Activated CD4-positive, alpha-beta memory T cell treated with anti-CD3 and anti-CD28 coated beads, Interleukin-2, amount 10 ng/mL, durations not matched to agents 7 days and 5 days (primary cell): ENCODE measurements at regions not wholly inside any gene's neighbourhood (a gene's known extent, or its start where the extent isn't known, plus 50 kb on each side); places are given as distances from the start of the nearest gene placed in this dataset.

Experiments used
- CTCF ChIA-PET: fragments of 350-600 bp; sonication (Branson Sonifier 250); formaldehyde crosslinking; loops from one replicate; lab custom pipeline; 2021; ENCODE audit warnings: antibody characterized with exemption, inconsistent platforms; lab: Charles Lee
- POLR2A ChIA-PET: fragments of 350-600 bp; sonication (Branson Sonifier 250); formaldehyde crosslinking; loops from one replicate; lab custom pipeline; 2021; ENCODE audit warnings: antibody characterized with exemption; lab: Charles Lee
- DNase-seq: peaks from one replicate; pipeline ENCODE4 v3.0.0-alpha.2; 2020
- H3K27ac Mint-ChIP-seq: one replicate; pipeline ENCODE4 v1.8.0; 2021; ENCODE audit warnings: mild to moderate bottlenecking, mixed read lengths
- H3K27me3 Mint-ChIP-seq: one replicate; pipeline ENCODE4 v1.8.0; 2021; ENCODE audit warnings: mixed read lengths
- H3K36me3 Mint-ChIP-seq: one replicate; pipeline ENCODE4 v1.8.0; 2021; ENCODE audit warnings: low read depth, mixed read lengths
- H3K4me1 Mint-ChIP-seq: one replicate; pipeline ENCODE4 v1.8.0; 2021; ENCODE audit warnings: mixed read lengths
- H3K4me3 Mint-ChIP-seq: one replicate; pipeline ENCODE4 v1.8.0; 2021; ENCODE audit warnings: mild to moderate bottlenecking, mixed read lengths
- H3K9me3 Mint-ChIP-seq: one replicate; pipeline ENCODE4 v1.8.0; 2021; ENCODE audit warnings: mixed read lengths

DNA sequence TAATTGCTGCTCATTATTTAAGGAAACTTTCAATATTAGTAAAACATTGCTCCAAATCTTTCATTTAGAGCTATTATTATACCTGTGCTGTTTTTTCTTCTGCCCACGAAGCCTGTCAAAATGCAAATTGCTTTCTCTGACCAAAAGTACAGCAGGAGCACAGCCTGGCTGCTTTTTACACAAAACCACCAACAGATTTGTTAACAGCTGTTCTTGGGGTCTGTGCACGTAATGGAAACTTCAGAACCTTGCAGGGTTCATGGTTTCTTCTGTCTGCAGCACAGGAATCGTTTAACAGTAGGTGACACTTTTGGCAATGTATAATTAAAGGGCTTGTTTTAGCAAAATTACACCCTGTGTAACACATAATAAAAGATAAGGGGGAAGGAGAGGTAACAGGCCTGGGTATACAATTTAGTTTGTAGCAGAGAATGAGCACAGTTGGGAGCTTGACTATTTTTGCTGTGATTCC is 447.3 kb downstream of the KCNJ3 start:
- H3K27me3 Mint-ChIP-seq = no peaks in the 10 kb centered on the region
- no peak overlapping the region for H3K4me3 Mint-ChIP-seq
- ChIA-PET POLR2A (no interaction called here), CTCF (no interaction called here)
- no peaks in the 10 kb centered on the region for H3K4me1 Mint-ChIP-seq
- H3K36me3 Mint-ChIP-seq = no peaks in the 10 kb centered on the region
- peaks cover 2% of the 10 kb centered on the region for H3K9me3 Mint-ChIP-seq
- DNase-seq = no peak
- no peak overlapping the region for H3K27ac Mint-ChIP-seq

DNA sequence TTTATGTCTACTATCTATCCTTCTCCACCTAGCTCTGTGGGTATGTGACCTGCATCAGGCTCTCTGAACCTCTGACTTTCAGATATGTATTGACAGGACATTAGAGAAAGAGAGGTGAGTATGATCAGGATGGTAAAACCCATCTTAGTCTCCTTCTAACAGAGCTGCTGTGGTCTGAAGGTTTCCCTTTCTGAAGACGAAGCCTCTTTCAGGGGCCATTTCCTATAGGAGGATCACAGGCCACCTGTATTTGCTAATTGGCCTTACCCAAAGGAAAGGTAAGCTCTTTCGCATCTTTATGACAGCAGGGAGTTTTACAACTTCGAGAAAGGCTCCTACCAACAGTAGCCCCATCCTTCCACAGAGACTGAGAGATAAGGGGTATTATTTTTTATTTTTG is 442.9 kb downstream of the KCNJ3 start:
- H3K27ac Mint-ChIP-seq = no peak overlapping the region
- H3K36me3 Mint-ChIP-seq = no peaks in the 10 kb centered on the region
- H3K4me1 Mint-ChIP-seq = no peaks in the 10 kb centered on the region
- no peaks in the 10 kb centered on the region for H3K27me3 Mint-ChIP-seq
- no peak for DNase-seq
- no peaks in the 10 kb centered on the region for H3K9me3 Mint-ChIP-seq
- ChIA-PET POLR2A (no interaction called here), CTCF (no interaction called here)
- H3K4me3 Mint-ChIP-seq = no peak overlapping the region

DNA sequence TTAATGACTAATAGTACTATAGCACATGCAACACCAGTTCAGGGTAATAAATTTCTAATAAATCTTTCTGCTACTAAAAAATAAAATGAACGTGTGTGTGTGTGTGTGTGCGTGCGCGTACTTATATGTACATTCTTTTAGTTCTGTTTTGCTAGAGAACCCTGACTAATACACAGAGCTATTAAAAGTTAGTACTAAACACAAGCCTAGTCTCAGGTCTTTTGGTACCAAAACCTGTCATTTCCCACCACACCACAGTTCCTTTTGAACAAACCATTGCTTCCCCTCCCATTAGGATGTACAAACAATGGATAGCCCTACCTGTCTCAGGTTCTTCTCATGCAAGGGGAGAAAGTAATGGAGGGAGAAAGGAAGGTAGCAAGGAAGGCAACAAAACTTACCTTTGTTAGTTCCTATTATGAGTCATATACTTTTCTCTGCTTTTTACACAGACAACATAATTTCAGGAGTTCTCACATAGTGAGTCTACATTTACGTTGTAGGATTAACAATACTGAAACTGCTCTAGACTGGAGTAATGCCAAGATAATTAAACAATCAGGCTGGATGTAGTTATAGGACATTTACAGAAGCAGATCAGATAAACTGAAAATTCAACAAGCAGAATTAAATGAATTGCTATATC is 427.2 kb downstream of the KCNJ3 start:
- Mint-ChIP-seq H3K4me1 (no peaks in the 10 kb centered on the region), H3K36me3 (no peaks in the 10 kb centered on the region), H3K27me3 (no peaks in the 10 kb centered on the region), H3K9me3 (no peaks in the 10 kb centered on the region), H3K4me3 (no peak overlapping the region), H3K27ac (no peak overlapping the region)
- DNase-seq = no peak
- CTCF ChIA-PET = no interaction called here
- POLR2A ChIA-PET = no interaction called here

DNA sequence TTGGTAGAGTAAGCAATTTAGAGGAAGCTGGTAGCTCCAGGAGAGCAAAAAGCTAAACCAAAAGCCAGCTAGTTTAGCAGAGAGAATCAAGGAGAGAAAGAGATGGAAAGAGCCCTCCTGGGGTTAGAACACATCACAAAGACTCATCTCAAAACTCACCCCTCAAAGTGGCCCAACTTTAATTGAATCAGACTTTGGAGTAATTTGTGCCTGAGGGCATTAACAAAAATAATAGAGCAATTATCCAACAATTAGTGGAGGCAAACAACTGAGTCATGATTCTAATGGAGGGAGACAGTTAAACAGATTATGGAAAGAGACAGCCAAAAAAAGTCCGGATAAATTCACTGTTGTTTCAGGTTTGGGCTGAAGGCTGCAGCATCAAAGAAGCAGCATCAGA is 417.4 kb downstream of the KCNJ3 start:
- no peaks in the 10 kb centered on the region for H3K27me3 Mint-ChIP-seq
- POLR2A ChIA-PET = no interaction called here
- H3K27ac Mint-ChIP-seq = no peak overlapping the region
- H3K4me3 Mint-ChIP-seq = no peak overlapping the region
- CTCF ChIA-PET = no interaction called here
- no peaks in the 10 kb centered on the region for H3K4me1 Mint-ChIP-seq
- H3K36me3 Mint-ChIP-seq = no peaks in the 10 kb centered on the region
- DNase-seq = no peak
- peaks cover 10% of the 10 kb centered on the region for H3K9me3 Mint-ChIP-seq

DNA sequence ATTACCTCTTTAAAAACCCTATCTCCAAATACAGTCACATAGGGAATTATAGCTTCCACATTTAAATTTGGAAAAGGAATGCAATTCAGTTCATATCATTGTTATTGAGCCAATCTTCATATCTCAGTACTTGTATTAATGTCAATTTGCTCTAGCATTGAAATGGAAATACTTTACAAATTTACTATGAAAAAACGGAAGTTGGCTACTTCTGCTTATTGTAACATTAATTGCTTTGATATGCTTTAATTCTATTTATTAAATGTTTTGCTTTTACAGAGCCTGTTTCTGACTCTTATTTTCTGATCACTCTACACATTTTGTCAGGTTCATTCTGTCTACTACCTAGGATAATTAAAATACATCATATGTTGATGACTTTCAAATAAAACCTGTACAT is 412.6 kb downstream of the KCNJ3 start:
- no peak for DNase-seq
- H3K27me3 Mint-ChIP-seq = no peaks in the 10 kb centered on the region
- no peaks in the 10 kb centered on the region for H3K4me1 Mint-ChIP-seq
- ChIA-PET POLR2A (no interaction called here), CTCF (no interaction called here)
- H3K36me3 Mint-ChIP-seq = no peaks in the 10 kb centered on the region
- no peak overlapping the region for H3K27ac Mint-ChIP-seq
- H3K4me3 Mint-ChIP-seq = no peak overlapping the region
- peaks cover 13% of the 10 kb centered on the region for H3K9me3 Mint-ChIP-seq

DNA sequence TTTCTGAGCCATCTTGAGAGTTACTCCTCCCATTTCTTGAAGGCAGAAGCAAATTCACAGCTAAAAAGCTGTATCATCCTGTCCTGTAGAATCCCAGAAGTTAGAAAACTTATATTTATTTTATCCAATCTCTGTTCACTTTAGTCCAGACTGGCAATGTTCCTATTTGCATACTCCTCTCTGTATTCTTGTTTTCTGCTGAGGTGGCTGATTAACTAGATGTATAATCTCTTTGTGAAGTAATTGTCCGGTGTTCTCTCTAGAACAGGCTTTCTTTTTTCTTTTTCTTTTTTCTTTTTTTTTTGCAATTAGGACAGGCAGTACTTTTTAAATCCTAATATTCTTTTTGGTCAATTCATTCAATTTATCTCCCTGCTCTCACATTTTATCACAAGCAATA is 411.0 kb downstream of the KCNJ3 start:
- H3K27me3 Mint-ChIP-seq = no peaks in the 10 kb centered on the region
- H3K4me3 Mint-ChIP-seq = no peak overlapping the region
- no peaks in the 10 kb centered on the region for H3K36me3 Mint-ChIP-seq
- ChIA-PET CTCF (no interaction called here), POLR2A (no interaction called here)
- H3K9me3 Mint-ChIP-seq = peaks cover 8% of the 10 kb centered on the region
- no peak for DNase-seq
- H3K27ac Mint-ChIP-seq = no peak overlapping the region
- no peaks in the 10 kb centered on the region for H3K4me1 Mint-ChIP-seq

DNA sequence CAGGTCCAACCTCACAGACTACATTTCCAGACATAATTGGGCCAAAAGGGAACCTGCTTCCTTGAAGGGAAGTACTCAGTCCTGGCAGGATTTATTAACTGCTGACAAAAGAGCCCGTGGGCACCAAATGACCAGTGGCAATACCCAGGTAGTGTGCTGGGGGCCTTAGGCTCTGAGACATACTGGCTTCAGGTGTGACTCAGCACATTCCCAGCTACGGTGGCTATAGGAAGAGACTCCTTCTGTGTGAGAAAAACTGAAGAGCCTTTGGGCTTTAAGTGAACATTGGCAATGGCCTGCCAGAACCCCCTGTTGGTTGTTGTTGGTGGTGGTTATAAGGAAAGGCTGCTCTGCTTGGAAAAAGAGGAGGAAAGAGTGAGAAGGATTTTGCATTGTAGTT is 401.8 kb downstream of the KCNJ3 start:
- Mint-ChIP-seq H3K4me3 (no peak overlapping the region), H3K4me1 (no peaks in the 10 kb centered on the region), H3K27me3 (no peaks in the 10 kb centered on the region), H3K9me3 (peaks cover 19% of the 10 kb centered on the region), H3K36me3 (no peaks in the 10 kb centered on the region), H3K27ac (no peak overlapping the region)
- DNase-seq = no peak
- ChIA-PET CTCF (no interaction called here), POLR2A (no interaction called here)

DNA sequence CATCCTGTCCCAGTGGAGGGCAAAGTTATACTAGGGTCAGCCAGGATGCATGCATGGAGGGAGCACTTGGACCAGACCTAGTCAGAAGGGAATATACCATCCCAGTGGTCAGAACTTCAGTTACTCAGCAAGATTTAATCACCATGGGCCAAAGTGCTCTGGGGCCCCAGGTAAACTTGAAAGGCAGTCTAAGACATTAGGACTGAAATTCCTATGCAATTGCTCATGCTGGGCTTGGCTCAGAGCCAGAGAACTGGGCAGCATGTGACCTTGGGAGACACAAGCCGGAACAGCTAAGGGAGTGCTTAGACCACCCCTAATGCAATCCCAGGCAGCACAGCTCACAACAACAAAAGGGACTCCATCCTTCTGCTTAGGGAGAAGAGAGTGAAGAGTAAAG is 401.3 kb downstream of the KCNJ3 start:
- Mint-ChIP-seq H3K9me3 (peaks cover 19% of the 10 kb centered on the region), H3K27me3 (no peaks in the 10 kb centered on the region), H3K4me1 (no peaks in the 10 kb centered on the region), H3K36me3 (no peaks in the 10 kb centered on the region), H3K27ac (no peak overlapping the region), H3K4me3 (no peak overlapping the region)
- CTCF ChIA-PET = no interaction called here
- no peak for DNase-seq
- POLR2A ChIA-PET = no interaction called here

DNA sequence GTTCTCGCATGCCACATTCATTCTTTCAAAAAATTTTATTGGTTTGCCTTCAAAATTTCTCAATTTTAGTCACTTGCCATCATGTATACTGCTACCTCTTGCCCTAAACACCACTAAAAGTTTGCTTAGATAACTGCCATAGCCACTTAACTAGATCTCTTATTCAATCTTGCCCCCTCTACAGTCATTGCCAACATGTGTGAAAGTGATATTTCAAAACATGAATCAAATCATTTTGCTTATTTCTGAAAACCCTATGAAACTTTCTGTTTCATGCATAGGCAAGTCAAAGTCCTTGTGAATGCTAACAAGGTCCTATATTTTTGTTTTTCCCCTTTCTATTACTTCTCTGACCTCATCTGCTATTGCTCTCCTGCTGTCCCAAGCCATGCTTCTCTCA is 397.1 kb downstream of the KCNJ3 start:
- ChIA-PET CTCF (no interaction called here), POLR2A (no interaction called here)
- Mint-ChIP-seq H3K27me3 (no peaks in the 10 kb centered on the region), H3K27ac (no peak overlapping the region), H3K4me1 (no peaks in the 10 kb centered on the region), H3K9me3 (peaks cover 4% of the 10 kb centered on the region), H3K4me3 (no peak overlapping the region), H3K36me3 (no peaks in the 10 kb centered on the region)
- no peak for DNase-seq

DNA sequence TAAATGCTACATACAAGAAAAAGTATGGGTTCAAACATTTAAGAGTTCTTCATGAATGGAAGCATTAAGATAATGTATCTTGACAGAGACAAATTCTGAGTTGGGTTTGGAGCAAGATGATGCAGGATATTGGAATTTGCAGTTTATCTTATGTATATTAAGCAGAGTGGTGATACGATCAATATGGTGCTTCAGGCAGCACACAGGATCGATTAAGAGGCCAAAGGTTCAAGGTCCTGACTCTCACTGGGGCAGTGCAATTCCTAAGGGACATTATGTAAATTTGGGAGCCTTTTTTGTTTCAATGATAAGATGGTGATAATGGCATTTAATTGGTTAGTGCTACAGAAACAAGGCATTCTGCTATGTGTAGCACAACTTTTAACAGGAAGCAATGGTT is 381.9 kb downstream of the KCNJ3 start:
- ChIA-PET CTCF (no interaction called here), POLR2A (no interaction called here)
- Mint-ChIP-seq H3K9me3 (peaks cover 2% of the 10 kb centered on the region), H3K27me3 (no peaks in the 10 kb centered on the region), H3K4me3 (no peak overlapping the region), H3K27ac (no peak overlapping the region), H3K36me3 (no peaks in the 10 kb centered on the region), H3K4me1 (no peaks in the 10 kb centered on the region)
- DNase-seq = no peak

DNA sequence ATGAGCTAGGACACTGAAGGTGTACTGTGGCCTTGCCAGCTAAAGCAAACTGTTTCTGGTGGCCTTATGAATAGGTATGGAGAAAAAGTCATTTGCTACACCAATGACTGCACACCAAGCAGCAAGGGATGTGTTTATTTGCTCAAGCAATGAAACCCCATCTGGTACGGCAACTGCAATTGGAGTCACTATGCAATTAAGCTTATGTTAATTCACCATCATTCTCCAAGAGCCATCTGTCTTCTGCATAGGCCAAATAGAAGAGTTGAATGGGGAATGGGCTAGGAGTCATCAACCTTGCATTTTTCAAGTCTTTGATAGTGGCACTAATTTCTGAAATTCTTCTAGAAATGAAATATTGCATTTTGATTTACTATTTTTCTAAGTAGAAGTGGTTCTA is 372.0 kb downstream of the KCNJ3 start:
- DNase-seq = no peak
- H3K36me3 Mint-ChIP-seq = no peaks in the 10 kb centered on the region
- POLR2A ChIA-PET = no interaction called here
- CTCF ChIA-PET = no interaction called here
- no peak overlapping the region for H3K27ac Mint-ChIP-seq
- H3K4me1 Mint-ChIP-seq = no peaks in the 10 kb centered on the region
- H3K9me3 Mint-ChIP-seq = peaks cover 7% of the 10 kb centered on the region
- no peak overlapping the region for H3K4me3 Mint-ChIP-seq
- no peaks in the 10 kb centered on the region for H3K27me3 Mint-ChIP-seq

DNA sequence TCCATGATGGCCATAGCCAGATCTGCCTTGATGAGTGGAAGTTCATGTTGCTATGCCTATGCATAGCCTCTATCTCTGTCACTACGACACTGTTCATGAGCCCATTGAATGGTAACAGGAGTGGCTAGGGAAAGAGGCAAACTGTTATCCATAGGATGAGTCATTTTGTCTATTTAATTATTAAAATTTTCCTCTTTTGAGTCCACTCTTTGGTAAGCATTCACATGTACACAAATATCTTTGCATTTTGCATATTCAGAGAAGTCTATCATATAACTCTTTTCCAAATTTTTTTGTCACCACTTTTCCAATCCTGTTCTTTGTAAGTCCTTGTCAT is 364.4 kb downstream of the KCNJ3 start:
- peaks cover 8% of the 10 kb centered on the region for H3K9me3 Mint-ChIP-seq
- no peak overlapping the region for H3K4me3 Mint-ChIP-seq
- H3K27ac Mint-ChIP-seq = no peak overlapping the region
- no peaks in the 10 kb centered on the region for H3K27me3 Mint-ChIP-seq
- ChIA-PET CTCF (no interaction called here), POLR2A (no interaction called here)
- H3K36me3 Mint-ChIP-seq = no peaks in the 10 kb centered on the region
- H3K4me1 Mint-ChIP-seq = no peaks in the 10 kb centered on the region
- no peak for DNase-seq

DNA sequence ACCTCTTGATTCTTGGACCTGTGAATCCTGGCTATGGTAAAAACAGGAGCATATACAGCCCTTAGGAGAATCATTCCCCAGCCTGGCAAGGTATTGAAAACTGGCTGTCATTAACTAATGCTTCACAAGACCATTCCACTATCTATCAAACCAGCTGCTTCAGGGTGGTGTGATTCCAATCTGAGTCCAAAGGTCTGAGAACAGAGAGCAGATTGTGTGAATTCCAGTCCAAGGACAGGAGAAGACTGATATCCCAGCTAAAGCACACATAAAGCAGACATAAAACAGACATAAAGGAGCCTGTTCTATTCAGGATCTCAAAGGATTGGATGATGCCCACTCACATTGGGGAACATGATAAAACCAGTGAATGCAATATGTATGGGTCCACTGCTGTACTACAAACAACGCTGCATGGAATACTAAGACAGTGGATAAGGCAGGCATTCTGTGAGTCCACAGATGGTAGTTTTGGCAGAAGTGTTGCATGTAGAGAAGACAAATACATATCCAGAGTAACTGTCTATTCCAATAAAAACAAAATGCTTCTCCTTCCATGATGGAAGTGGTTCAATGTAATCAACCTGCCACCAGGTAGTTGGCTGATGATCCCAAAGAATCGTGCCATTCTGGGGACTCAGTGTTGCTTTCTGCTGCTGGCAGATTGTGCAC is 363.9 kb downstream of the KCNJ3 start:
- no peak for DNase-seq
- ChIA-PET CTCF (no interaction called here), POLR2A (no interaction called here)
- no peak overlapping the region for H3K4me3 Mint-ChIP-seq
- no peak overlapping the region for H3K27ac Mint-ChIP-seq
- H3K27me3 Mint-ChIP-seq = no peaks in the 10 kb centered on the region
- no peaks in the 10 kb centered on the region for H3K4me1 Mint-ChIP-seq
- H3K36me3 Mint-ChIP-seq = no peaks in the 10 kb centered on the region
- peaks cover 8% of the 10 kb centered on the region for H3K9me3 Mint-ChIP-seq

DNA sequence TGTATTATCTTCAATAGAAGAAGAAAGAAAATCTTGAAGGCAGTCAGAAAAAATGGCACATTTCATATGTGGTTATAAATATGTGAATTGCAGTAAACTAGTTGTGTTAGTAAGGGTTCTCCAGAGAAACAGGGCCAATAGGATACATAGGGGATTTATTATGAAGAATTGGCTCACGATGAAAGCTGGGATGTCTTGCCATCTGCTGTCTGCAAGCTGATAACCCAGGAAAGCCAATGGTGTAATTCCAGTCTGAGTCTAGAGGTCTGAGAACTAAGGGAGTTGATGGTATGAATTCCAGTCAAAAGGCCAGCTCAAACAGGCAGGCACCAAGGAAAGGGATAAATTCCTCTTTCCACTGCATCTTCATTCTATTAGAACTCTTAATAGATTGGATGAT is 362.4 kb downstream of the KCNJ3 start:
- Mint-ChIP-seq H3K4me3 (no peak overlapping the region), H3K27ac (no peak overlapping the region), H3K36me3 (no peaks in the 10 kb centered on the region), H3K9me3 (peaks cover 6% of the 10 kb centered on the region), H3K4me1 (no peaks in the 10 kb centered on the region), H3K27me3 (no peaks in the 10 kb centered on the region)
- POLR2A ChIA-PET = no interaction called here
- no peak for DNase-seq
- CTCF ChIA-PET = no interaction called here
